ENCODE measurements at regions not wholly inside any gene's neighbourhood (a gene's known extent, or its start where the extent isn't known, plus 50 kb on each side); places are given as distances from the start of the nearest gene placed in this dataset.

GRCh38 chr11:92808022-92808421 is 161.4 kb upstream of the MTNR1B start:
- no peak overlapping the region for H3K27ac ChIP-seq (ENCODE audit: low read depth, low read length)
- H3K23me2 ChIP-seq (ENCODE audit: low read depth, low read length), result no peaks in the 10 kb centered on the region
- H2AK5ac ChIP-seq (ENCODE audit: low read depth, low read length), result no peak overlapping the region
- CTCF ChIA-PET (ENCODE audit: partially characterized antibody), result no interaction called here
- H2BK20ac ChIP-seq (ENCODE audit: low read length), result no peak overlapping the region
- no peak overlapping the region for H2BK15ac ChIP-seq (ENCODE audit: low read length)
- H3K27me3 ChIP-seq (replicated peaks in 1 of 4; ENCODE audit: control insufficient read depth in 3 of 4, extremely low read depth in 1 of 4, insufficient read depth in 3 of 4, low read length in 3 of 4), result no peaks in the 10 kb centered on the region
- POLR2A ChIA-PET (ENCODE audit: partially characterized antibody), result no interaction called here
- no peak for FAIRE-seq
- H3K4me3 ChIP-seq (ENCODE audit: extremely low read depth in 1 of 4, insufficient read depth in 2 of 4, low read depth in 3 of 4, low read length in 4 of 4), result no peak overlapping the region
- no peaks in the 10 kb centered on the region for H3K79me2 ChIP-seq (ENCODE audit: control insufficient read depth in 1 of 2, insufficient read depth in 2 of 2, low read length in 2 of 2)
- H2BK5ac ChIP-seq (ENCODE audit: low read depth, low read length), result no peak overlapping the region
- H3K4me2 ChIP-seq (ENCODE audit: insufficient read depth in 1 of 2, low read depth in 2 of 2, low read length in 2 of 2), result no peak overlapping the region
- no peak overlapping the region for H3K9ac ChIP-seq (replicated peaks in 1 of 4; ENCODE audit: extremely low read depth in 1 of 4, low read depth in 3 of 4, low read length in 3 of 4)
- H3K79me1 ChIP-seq (ENCODE audit: low read depth, low read length), result no peaks in the 10 kb centered on the region
- no peak overlapping the region for H3K23ac ChIP-seq (ENCODE audit: insufficient read length)
- no peak overlapping the region for H2AFZ ChIP-seq (ENCODE audit: low read length)
- peaks cover 0 to 4% (median under 1%) of the 10 kb centered on the region in 4 experiments; a peak in 1 of 7 replicates for H3K4me1 ChIP-seq (replicated peaks in 1 of 4; ENCODE audit: control insufficient read depth in 3 of 4, insufficient read depth in 4 of 4, low read length in 3 of 4)
- H4K5ac ChIP-seq (ENCODE audit: insufficient read length, low read depth, low read length), result no peak overlapping the region
- no peak overlapping the region for H4K8ac ChIP-seq (ENCODE audit: extremely low read depth, insufficient read depth, low read length)
- H3K9me3 ChIP-seq (ENCODE audit: insufficient read depth in 2 of 2, low read depth in 1 of 2, low read length in 1 of 2), result no peaks in the 10 kb centered on the region
- no peaks in the 10 kb centered on the region for H3K36me3 ChIP-seq (ENCODE audit: control insufficient read depth in 2 of 4, insufficient read depth in 4 of 4, low read length in 3 of 4)
- no peak for TF ChIP-seq CREB1 (IDR thresholded peaks at IDR 0.05)
- TF ChIP-seq SRF (IDR thresholded peaks at IDR 0.05; ENCODE audit: low read depth, low read length), result no peak
- TF ChIP-seq NRF1 (IDR thresholded peaks at IDR 0.05; ENCODE audit: low read depth, low read length), result no peak
- no peak for TF ChIP-seq SP2 (IDR thresholded peaks at IDR 0.05; ENCODE audit: low read length)
- no peak for TF ChIP-seq TCF12 (IDR thresholded peaks at IDR 0.05; ENCODE audit: low read depth, low read length)
- no peak for TF ChIP-seq RFX5 (IDR thresholded peaks at IDR 0.05; ENCODE audit: borderline replicate concordance, low read depth, low read length)
- no peak for TF ChIP-seq EGR1 (IDR thresholded peaks at IDR 0.05; ENCODE audit: borderline replicate concordance, low read depth, low read length)
- TF ChIP-seq BRCA1 (IDR thresholded peaks at IDR 0.05; ENCODE audit: low read depth, low read length), result no peak
- no peak for TF ChIP-seq GABPA (IDR thresholded peaks at IDR 0.05; ENCODE audit: borderline replicate concordance, insufficient read depth, low read length)
- TF ChIP-seq CTCF (IDR thresholded peaks at IDR 0.05; ENCODE audit: control extremely low read depth in 1 of 3, insufficient read depth in 1 of 3, low read depth in 1 of 3, low read length in 3 of 3), result no peak
- TF ChIP-seq SP1 (IDR thresholded peaks at IDR 0.05; ENCODE audit: low read depth, low read length), result no peak
- TF ChIP-seq HDAC2 (IDR thresholded peaks at IDR 0.05; ENCODE audit: borderline replicate concordance in 1 of 2, low read depth in 2 of 2, low read length in 2 of 2), result no peak
- no peak for TF ChIP-seq EZH2 (IDR thresholded peaks at IDR 0.05; ENCODE audit: low read depth, low read length, severe bottlenecking)
- H3K14ac ChIP-seq (ENCODE audit: insufficient read length), result no peak overlapping the region
- H4K20me1 ChIP-seq (replicated peaks in 1 of 2; ENCODE audit: control insufficient read depth in 1 of 2, insufficient read depth in 2 of 2, low read length in 2 of 2), result no peaks in the 10 kb centered on the region
- no peak overlapping the region for H3K18ac ChIP-seq (ENCODE audit: extremely low read depth, low read length)
- H2BK120ac ChIP-seq (replicated peaks; ENCODE audit: low read depth, low read length), result no peak overlapping the region
- no peak for DNase-seq (ENCODE audit: low read depth in 1 of 2, low spot score in 2 of 2)
- H3K4ac ChIP-seq (replicated peaks; ENCODE audit: insufficient read length, low read depth, low read length), result no peak overlapping the region
- no peak overlapping the region for H4K91ac ChIP-seq (replicated peaks; ENCODE audit: insufficient read length, low read length)
- no peak overlapping the region for H3K56ac ChIP-seq (replicated peaks; ENCODE audit: insufficient read length, low read depth, low read length)
- no peak overlapping the region for H2BK12ac ChIP-seq (ENCODE audit: low read depth, low read length)
